GM19240 (cell line): ENCODE measurements at regions not wholly inside any gene's neighbourhood (a gene's known extent, or its start where the extent isn't known, plus 50 kb on each side); places are given as distances from the start of the nearest gene placed in this dataset.

Source experiments
- DNase-seq: peaks from one replicate; pipeline ENCODE4 v3.0.0; 2011; ENCODE audit warnings: low spot score; ENCODE audit not compliant: insufficient read length

DNA sequence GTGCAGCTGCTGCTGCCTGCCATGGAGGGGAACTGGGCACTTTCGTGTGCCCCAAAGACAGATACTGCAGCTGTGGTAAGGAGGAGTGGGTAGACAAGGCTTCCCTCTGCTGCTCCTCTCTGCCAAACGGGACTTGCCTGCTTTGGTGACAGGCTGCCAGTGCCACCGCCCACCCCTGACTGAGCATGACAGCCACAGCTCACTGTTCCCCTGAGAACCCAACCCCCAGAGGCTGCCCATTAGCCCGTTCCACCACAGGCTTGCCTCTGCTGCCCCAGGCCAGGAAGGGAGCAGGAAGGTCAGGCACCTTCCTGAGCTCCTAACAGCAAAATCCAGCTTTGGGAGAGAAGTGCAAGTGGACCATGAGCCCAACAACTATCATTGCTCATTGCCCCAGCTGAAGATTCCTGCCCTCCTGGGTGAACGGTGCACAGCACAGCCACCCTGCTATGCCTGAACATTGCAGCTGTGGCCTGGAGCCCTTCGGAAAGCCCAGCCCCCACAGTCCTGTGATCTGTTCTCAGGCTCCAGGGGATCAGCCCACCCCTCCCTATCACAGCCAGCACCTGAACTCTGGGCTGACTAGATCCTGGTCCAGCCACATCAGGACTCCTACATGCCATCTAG is 58.7 kb upstream of the ANTXRL start:
- no peak for DNase-seq

- peak; percentile 68 for DNase-seq
Observed at GRCh38 chr10:46228563-46229071, 58.2 kb upstream of the ANTXRL start.

DNA sequence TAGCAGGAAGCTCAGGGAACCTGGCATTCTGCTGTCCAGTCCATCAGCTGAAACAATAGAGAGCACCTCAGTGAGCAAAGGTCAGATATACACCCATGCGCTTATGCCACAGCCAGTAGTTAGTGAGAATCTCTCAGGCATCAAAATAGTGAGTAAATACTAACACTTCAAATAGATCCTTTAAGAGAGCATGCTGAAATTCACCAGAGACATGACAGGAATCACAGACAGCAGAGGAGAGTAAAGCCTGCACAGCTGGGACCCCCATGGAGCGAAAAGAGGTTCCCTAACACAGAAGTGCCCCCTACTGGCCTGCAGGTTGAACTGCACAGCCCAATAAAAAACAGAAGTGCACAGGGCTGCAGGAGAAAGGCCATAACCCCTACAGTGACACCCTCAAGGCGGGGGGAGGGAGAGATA is 57.6 kb upstream of the ANTXRL start:
- DNase-seq = peak; percentile 26

DNA sequence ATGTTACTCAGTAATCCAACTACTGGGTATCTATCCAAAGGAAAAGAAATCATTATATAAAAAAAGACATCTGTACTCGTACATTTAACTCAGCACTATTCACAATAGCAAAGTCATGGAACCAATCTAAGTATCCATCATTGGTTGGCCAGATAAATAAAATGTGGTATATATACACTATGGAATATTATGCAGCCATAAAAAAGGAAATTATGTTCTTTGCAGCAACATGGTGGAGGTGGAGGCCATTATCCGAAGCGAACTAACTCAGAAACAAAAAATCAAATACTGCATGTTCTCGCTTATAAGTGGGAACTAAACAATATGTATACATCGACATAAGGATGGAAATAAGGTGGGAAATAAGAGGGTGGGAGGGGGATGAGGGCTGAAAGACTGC is 56.2 kb upstream of the ANTXRL start:
- no peak for DNase-seq

DNA sequence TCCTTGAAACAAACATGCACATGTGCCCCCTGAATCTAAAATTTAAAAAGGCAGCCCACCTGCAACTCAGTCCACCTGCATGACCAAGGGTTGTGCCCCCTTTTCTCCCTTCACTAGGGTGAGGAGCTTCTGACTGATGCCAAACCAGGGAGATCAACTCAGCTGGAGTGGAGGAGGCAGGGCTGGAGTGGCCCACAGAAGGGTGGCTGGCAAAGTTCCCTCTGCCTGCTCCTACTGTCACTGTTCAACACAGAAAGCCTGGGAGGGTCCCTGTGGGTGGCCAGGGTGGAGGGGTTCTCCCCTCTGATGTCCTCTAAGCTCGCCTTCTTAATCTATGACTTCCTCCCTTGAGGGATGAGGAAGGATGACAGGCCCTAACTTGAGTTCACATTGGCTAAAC is 55.7 kb upstream of the ANTXRL start:
- no peak for DNase-seq

DNA sequence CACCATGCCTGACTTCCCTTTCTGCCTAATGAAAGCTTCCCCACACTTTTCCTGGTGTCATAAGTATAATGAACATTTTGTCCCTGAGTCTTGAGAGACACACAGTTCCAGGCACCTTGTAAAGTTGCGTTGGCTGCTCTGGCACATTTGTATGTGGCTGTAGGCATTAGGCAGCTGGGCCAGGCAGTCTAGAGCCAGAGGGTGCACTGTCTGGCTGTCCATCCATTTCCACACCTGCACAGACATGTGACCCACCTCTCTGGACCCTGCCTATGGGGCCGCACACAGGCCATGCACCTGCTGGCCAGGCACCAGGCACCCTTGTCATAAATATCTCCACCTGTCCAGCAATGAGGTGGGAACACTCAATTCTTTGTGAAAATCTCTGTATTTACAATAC is 54.7 kb upstream of the ANTXRL start:
- DNase-seq = no peak

GRCh38 chr10:46232666-46233065 is 54.1 kb upstream of the ANTXRL start:
- no peak for DNase-seq

GRCh38 chr10:46233181-46233580 is 53.6 kb upstream of the ANTXRL start:
- DNase-seq = no peak

GRCh38 chr10:46234026-46234425 is 52.8 kb upstream of the ANTXRL start:
- DNase-seq = no peak

- no peak for DNase-seq
Observed at GRCh38 chr10:46234431-46235060, 52.3 kb upstream of the ANTXRL start.

GRCh38 chr10:46235705-46236545 is 50.9 kb upstream of the ANTXRL start:
- no peak for DNase-seq

- DNase-seq = no peak
Observed at GRCh38 chr10:46236546-46236887, 50.3 kb upstream of the ANTXRL start.

GRCh38 chr10:46236941-46237681 is 49.7 kb upstream of the ANTXRL start:
- no peak for DNase-seq
